ENCODE measurements at regions not wholly inside any gene's neighbourhood (a gene's known extent, or its start where the extent isn't known, plus 50 kb on each side); places are given as distances from the start of the nearest gene placed in this dataset.
A peak's percentile ranks its signal among the peaks of the same experiment; 100 is the strongest.
"Not testable (repeated sequence)": the region's sequence is repeated elsewhere in the genome, so short reads cannot be mapped to it uniquely, and the experiment has no call there.

GRCh38 chr15:31636911-31637310, 310.3 kb downstream of the KLF13 start:
- H3K4me1 Mint-ChIP-seq (ENCODE audit: low read depth, unreplicated experiment) = not testable (repeated sequence)

GRCh38 chr15:31643955-31644354, 317.3 kb downstream of the KLF13 start:
- H3K27me3 Mint-ChIP-seq (ENCODE audit: low read depth, unreplicated experiment); H3K4me3 ChIP-seq (ENCODE audit: insufficient read depth, low read depth, low read length); H4K20me1 ChIP-seq (ENCODE audit: insufficient read depth, low read length); H3K4me1 ChIP-seq (ENCODE audit: insufficient read depth, low read length); H3K36me3 Mint-ChIP-seq (ENCODE audit: low read depth, unreplicated experiment); H3K4me3 Mint-ChIP-seq (ENCODE audit: unreplicated experiment); H3K9me3 Mint-ChIP-seq (ENCODE audit: unreplicated experiment); H3K27me3 ChIP-seq (ENCODE audit: insufficient read depth, low read length); H3K27ac Mint-ChIP-seq (ENCODE audit: unreplicated experiment); FAIRE-seq; DNase-seq (ENCODE audit: low read depth); H3K9me3 ChIP-seq (ENCODE audit: insufficient read depth, low read depth, low read length); H3K79me2 ChIP-seq (ENCODE audit: insufficient read depth, low read length); H3K36me3 ChIP-seq (ENCODE audit: insufficient read depth, low read length); H2AFZ ChIP-seq (ENCODE audit: low read depth, low read length); H3K4me1 Mint-ChIP-seq (ENCODE audit: low read depth, unreplicated experiment); H3K4me2 ChIP-seq (ENCODE audit: low read length); H3K9ac ChIP-seq (ENCODE audit: low read length); H3K27ac ChIP-seq (ENCODE audit: low read depth, low read length): not testable (repeated sequence)

More at GRCh38 chr15:31636911-31637310, 310.3 kb downstream of the KLF13 start:
- not testable (repeated sequence) for H3K4me1 ChIP-seq (ENCODE audit: insufficient read depth, low read length); H4K20me1 ChIP-seq (ENCODE audit: insufficient read depth, low read length); H3K27me3 ChIP-seq (ENCODE audit: insufficient read depth, low read length); H3K79me2 ChIP-seq (ENCODE audit: insufficient read depth, low read length); H3K9ac ChIP-seq (ENCODE audit: low read length); H3K36me3 ChIP-seq (ENCODE audit: insufficient read depth, low read length); H3K27ac Mint-ChIP-seq (ENCODE audit: unreplicated experiment); DNase-seq (ENCODE audit: low read depth); H3K27ac ChIP-seq (ENCODE audit: low read depth, low read length); H3K4me2 ChIP-seq (ENCODE audit: low read length); H3K27me3 Mint-ChIP-seq (ENCODE audit: low read depth, unreplicated experiment); H3K4me3 Mint-ChIP-seq (ENCODE audit: unreplicated experiment); H3K9me3 ChIP-seq (ENCODE audit: insufficient read depth, low read depth, low read length); H2AFZ ChIP-seq (ENCODE audit: low read depth, low read length); H3K4me3 ChIP-seq (ENCODE audit: insufficient read depth, low read depth, low read length); H3K36me3 Mint-ChIP-seq (ENCODE audit: low read depth, unreplicated experiment)
- peaks cover 13% of the 10 kb centered on the region for H3K9me3 Mint-ChIP-seq (ENCODE audit: unreplicated experiment)
- peak; percentile 49 for FAIRE-seq

DNA sequence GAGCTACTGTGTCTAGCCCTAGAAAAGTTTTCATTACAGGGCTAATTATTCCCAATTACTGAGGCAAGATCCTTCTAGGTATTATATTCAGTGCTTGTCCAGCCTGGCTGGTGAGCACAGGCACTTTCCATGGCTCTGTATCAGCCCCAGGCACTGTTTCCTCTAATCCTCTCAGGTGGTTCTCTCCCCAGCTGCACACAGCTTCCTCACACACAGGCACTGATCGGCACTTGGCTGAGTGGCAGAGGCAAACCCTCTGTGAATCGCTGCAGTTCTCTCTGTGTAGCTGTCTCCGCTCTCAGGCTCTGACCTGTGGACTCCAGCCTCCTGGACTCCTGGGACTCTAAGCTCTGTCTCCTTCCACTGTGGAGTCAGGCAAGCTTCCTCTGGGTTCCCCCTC, 318.1 kb downstream of the KLF13 start:
- not testable (repeated sequence) for H3K27me3 ChIP-seq (ENCODE audit: insufficient read depth, low read length); H3K4me2 ChIP-seq (ENCODE audit: low read length); H3K4me1 Mint-ChIP-seq (ENCODE audit: low read depth, unreplicated experiment); H3K27ac ChIP-seq (ENCODE audit: low read depth, low read length); H4K20me1 ChIP-seq (ENCODE audit: insufficient read depth, low read length); H3K4me1 ChIP-seq (ENCODE audit: insufficient read depth, low read length); H3K27ac Mint-ChIP-seq (ENCODE audit: unreplicated experiment); H3K36me3 ChIP-seq (ENCODE audit: insufficient read depth, low read length); H3K27me3 Mint-ChIP-seq (ENCODE audit: low read depth, unreplicated experiment); H3K36me3 Mint-ChIP-seq (ENCODE audit: low read depth, unreplicated experiment); H3K4me3 Mint-ChIP-seq (ENCODE audit: unreplicated experiment); DNase-seq (ENCODE audit: low read depth); FAIRE-seq; H3K79me2 ChIP-seq (ENCODE audit: insufficient read depth, low read length); H3K4me3 ChIP-seq (ENCODE audit: insufficient read depth, low read depth, low read length); H2AFZ ChIP-seq (ENCODE audit: low read depth, low read length); H3K9me3 Mint-ChIP-seq (ENCODE audit: unreplicated experiment); H3K9ac ChIP-seq (ENCODE audit: low read length); H3K9me3 ChIP-seq (ENCODE audit: insufficient read depth, low read depth, low read length)

DNA sequence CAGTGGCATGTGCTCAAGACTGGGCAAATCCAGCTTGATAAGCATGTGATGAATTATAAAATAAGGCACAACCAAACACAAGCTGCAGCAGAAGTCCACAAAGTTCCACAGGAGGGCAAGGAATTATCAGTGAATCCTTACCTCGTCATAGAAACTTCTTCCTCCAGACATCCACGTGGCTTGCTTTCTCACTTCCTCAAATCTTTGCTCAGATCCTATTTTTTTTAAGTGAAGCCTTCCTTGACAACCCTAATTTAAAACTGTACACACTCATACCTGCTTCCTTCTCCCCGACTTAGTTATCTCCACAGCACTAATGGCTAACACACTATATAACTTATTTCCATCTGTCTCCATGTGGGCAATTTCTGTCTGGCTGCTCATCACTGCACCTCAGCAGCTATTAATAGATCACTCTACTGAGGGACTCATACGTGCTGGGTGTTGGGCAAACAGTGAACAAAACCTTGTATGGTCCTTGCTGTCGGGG, 320.7 kb downstream of the KLF13 start:
- H3K79me2 ChIP-seq (ENCODE audit: insufficient read depth, low read length); H3K27me3 ChIP-seq (ENCODE audit: insufficient read depth, low read length); H3K4me3 ChIP-seq (ENCODE audit: insufficient read depth, low read depth, low read length); H3K4me1 Mint-ChIP-seq (ENCODE audit: low read depth, unreplicated experiment); H3K27ac ChIP-seq (ENCODE audit: low read depth, low read length); H3K36me3 ChIP-seq (ENCODE audit: insufficient read depth, low read length); H3K4me3 Mint-ChIP-seq (ENCODE audit: unreplicated experiment); H3K27ac Mint-ChIP-seq (ENCODE audit: unreplicated experiment); H3K9me3 Mint-ChIP-seq (ENCODE audit: unreplicated experiment); H3K4me2 ChIP-seq (ENCODE audit: low read length); H3K27me3 Mint-ChIP-seq (ENCODE audit: low read depth, unreplicated experiment); H3K9me3 ChIP-seq (ENCODE audit: insufficient read depth, low read depth, low read length); H3K9ac ChIP-seq (ENCODE audit: low read length); DNase-seq (ENCODE audit: low read depth); H3K4me1 ChIP-seq (ENCODE audit: insufficient read depth, low read length); H2AFZ ChIP-seq (ENCODE audit: low read depth, low read length); H3K36me3 Mint-ChIP-seq (ENCODE audit: low read depth, unreplicated experiment); H4K20me1 ChIP-seq (ENCODE audit: insufficient read depth, low read length): not testable (repeated sequence)
- peak; percentile 56 for FAIRE-seq

GRCh38 chr15:31649634-31650033, 323.0 kb downstream of the KLF13 start:
- H3K4me2 ChIP-seq (ENCODE audit: low read length); H3K9me3 ChIP-seq (ENCODE audit: insufficient read depth, low read depth, low read length); H2AFZ ChIP-seq (ENCODE audit: low read depth, low read length); H3K27ac ChIP-seq (ENCODE audit: low read depth, low read length); H3K9ac ChIP-seq (ENCODE audit: low read length); H3K4me3 Mint-ChIP-seq (ENCODE audit: unreplicated experiment); H3K4me1 ChIP-seq (ENCODE audit: insufficient read depth, low read length); H3K27ac Mint-ChIP-seq (ENCODE audit: unreplicated experiment); H3K36me3 ChIP-seq (ENCODE audit: insufficient read depth, low read length); H3K4me1 Mint-ChIP-seq (ENCODE audit: low read depth, unreplicated experiment); FAIRE-seq; H3K27me3 Mint-ChIP-seq (ENCODE audit: low read depth, unreplicated experiment); H3K9me3 Mint-ChIP-seq (ENCODE audit: unreplicated experiment); H4K20me1 ChIP-seq (ENCODE audit: insufficient read depth, low read length); H3K79me2 ChIP-seq (ENCODE audit: insufficient read depth, low read length); H3K36me3 Mint-ChIP-seq (ENCODE audit: low read depth, unreplicated experiment); H3K27me3 ChIP-seq (ENCODE audit: insufficient read depth, low read length); H3K4me3 ChIP-seq (ENCODE audit: insufficient read depth, low read depth, low read length); DNase-seq (ENCODE audit: low read depth): not testable (repeated sequence)

GRCh38 chr15:31650055-31650701, 323.5 kb downstream of the KLF13 start:
- not testable (repeated sequence) for H3K27ac ChIP-seq (ENCODE audit: low read depth, low read length); H3K79me2 ChIP-seq (ENCODE audit: insufficient read depth, low read length); H3K36me3 Mint-ChIP-seq (ENCODE audit: low read depth, unreplicated experiment); H3K27me3 ChIP-seq (ENCODE audit: insufficient read depth, low read length); H2AFZ ChIP-seq (ENCODE audit: low read depth, low read length); H3K4me1 ChIP-seq (ENCODE audit: insufficient read depth, low read length); H3K9me3 Mint-ChIP-seq (ENCODE audit: unreplicated experiment); DNase-seq (ENCODE audit: low read depth); H3K4me3 ChIP-seq (ENCODE audit: insufficient read depth, low read depth, low read length); H3K27ac Mint-ChIP-seq (ENCODE audit: unreplicated experiment); H3K27me3 Mint-ChIP-seq (ENCODE audit: low read depth, unreplicated experiment); H3K36me3 ChIP-seq (ENCODE audit: insufficient read depth, low read length); H3K9ac ChIP-seq (ENCODE audit: low read length); H3K4me3 Mint-ChIP-seq (ENCODE audit: unreplicated experiment); H3K9me3 ChIP-seq (ENCODE audit: insufficient read depth, low read depth, low read length); H3K4me2 ChIP-seq (ENCODE audit: low read length); H4K20me1 ChIP-seq (ENCODE audit: insufficient read depth, low read length); H3K4me1 Mint-ChIP-seq (ENCODE audit: low read depth, unreplicated experiment)
- FAIRE-seq = peak; percentile 75
